GM21526 (cell line): ENCODE measurements at regions not wholly inside any gene's neighbourhood (a gene's known extent, or its start where the extent isn't known, plus 50 kb on each side); places are given as distances from the start of the nearest gene placed in this dataset.
A peak's percentile ranks its signal among the peaks of the same experiment; 100 is the strongest.
"Not testable (repeated sequence)": the region's sequence is repeated elsewhere in the genome, so short reads cannot be mapped to it uniquely, and the experiment has no call there.

Source experiments
- ATAC-seq: cut with Tn5 transposase; IDR thresholded peaks from one replicate; pipeline ENCODE4 v1.9.1; 2021; ENCODE audit warnings: moderate library complexity; ENCODE audit not compliant: unreplicated experiment, low FRiP score

GRCh38 chr3:59374091-59374817, 324.4 kb upstream of the CFAP20DC start:
- peak; percentile 11 for ATAC-seq

DNA sequence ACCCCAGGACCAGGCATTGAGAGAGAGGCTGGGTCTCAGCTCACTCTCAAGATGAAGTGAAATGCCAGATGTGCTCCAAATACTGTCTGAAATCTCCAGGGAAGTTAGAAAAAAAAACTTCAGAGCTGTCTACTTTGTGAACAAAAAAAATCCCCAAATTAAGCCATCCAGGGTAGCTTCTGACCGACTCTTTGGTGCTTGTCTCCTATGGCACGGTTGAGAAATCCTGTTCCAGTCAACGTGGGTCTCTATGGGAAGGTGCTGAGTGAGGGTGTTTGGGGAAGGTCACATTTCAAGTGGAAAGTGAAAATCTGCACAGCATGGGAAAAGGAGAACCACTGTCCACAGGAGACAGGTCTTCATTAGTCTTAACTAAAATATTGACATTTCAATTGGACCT, 322.5 kb upstream of the CFAP20DC start:
- no peak for ATAC-seq

- ATAC-seq, result no peak
These were observed 319.3 kb upstream of the CFAP20DC start for GRCh38 chr3:59368900-59369675.

GRCh38 chr3:59367150-59367549, 317.3 kb upstream of the CFAP20DC start:
- ATAC-seq, result no peak

DNA sequence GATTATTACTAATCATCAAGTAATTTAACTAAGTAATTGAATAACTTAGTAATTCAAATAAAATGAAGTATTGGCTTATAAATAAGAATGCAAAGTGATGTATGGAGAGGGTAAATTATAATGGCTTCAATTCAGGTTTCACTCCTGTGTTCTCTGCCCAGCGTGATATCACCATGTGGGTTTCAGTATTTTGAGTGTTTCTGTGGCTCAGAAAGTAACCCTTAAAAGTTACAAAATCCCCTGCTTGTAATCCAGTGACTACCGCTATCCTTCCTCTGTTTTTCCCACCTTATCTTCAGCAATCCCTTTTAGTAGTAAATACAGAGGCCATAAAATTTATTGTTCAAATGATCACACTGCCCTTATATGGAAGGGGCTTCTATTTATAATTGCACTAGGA, 316.4 kb upstream of the CFAP20DC start:
- ATAC-seq, result no peak

GRCh38 chr3:59364496-59364895, 314.7 kb upstream of the CFAP20DC start:
- no peak for ATAC-seq

- not testable (repeated sequence) for ATAC-seq
These were observed 310.5 kb upstream of the CFAP20DC start for GRCh38 chr3:59360312-59360711.

GRCh38 chr3:59341459-59341858, 291.6 kb upstream of the CFAP20DC start:
- ATAC-seq, result no peak

DNA sequence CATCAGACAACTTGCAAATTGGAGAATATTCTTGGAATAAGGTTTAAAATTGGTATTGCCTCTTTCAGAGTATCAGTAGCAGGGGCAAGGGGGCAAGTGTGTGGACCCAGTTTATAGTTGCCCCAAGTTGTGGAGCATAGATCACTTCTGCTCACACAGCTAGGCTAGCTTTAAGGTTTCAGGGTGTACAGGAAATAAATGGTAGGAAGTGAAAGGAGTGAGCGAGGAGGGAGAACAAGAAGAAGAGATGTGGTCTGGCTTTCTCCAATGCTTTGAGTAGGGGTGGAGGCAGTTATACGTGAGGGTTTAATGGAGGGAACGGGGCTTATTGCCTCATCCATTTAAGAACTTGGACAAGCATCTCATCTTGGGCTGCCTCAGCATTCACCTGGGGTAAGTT, 290.0 kb upstream of the CFAP20DC start:
- ATAC-seq, result no peak

- ATAC-seq, result no peak
These were observed 289.1 kb upstream of the CFAP20DC start for GRCh38 chr3:59338934-59339333.

- ATAC-seq, result no peak
These were observed 285.5 kb upstream of the CFAP20DC start for GRCh38 chr3:59335338-59335737.

DNA sequence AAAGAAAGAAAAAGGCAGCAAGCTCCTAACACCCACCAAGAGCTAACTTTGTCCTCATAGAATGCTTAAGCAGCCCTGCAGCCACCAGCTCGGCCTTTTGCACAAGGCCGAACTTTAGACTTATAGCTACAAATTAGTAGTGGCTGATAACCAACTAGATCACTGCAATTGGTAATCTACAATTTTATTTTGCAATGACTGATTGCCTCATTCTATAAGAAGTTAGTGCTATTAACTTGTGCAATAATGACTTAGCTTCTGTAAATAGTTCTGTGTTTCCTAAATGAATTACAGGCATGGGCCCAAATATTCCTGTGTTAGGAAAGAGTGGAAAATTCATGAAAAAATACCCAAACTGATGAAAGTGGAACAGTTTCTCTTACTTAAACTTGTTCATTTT, 284.8 kb upstream of the CFAP20DC start:
- ATAC-seq, result no peak

GRCh38 chr3:59327376-59327808, 277.6 kb upstream of the CFAP20DC start:
- ATAC-seq, result no peak

DNA sequence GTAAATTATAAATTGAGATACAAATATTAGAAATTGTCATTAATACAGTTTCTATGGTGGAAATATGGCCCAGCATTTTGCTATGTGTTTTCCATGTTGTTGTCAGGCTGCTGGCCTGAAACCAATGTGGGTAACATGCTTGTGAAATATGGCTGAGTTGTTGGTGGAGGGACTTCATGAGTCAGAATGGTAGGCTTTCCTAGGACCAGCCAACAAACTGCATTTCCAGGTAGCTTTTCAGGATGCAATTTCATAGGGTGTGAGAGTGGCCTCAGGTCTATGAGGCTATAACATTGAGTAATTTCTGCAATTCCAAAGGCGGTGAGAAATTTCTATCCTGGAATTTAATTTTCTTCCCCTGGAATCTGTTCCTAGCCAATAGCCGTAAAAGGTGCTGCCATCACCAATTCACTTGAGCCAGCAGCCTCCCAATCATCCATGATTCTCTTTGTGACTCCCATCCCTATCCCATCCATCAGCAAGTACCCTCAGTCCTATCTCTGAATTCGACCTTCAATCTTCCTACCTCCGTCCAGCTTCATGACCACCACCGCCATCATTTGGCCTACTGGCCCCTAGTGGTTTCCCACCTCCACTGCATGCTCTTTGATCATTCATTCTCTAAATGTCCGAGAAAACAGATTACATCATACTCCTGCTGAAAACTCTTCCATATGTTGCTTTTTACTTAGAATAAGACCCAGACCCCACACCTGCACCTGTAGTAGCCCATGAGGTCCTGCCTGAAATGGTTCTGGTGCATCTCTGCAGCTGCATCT, 276.6 kb upstream of the CFAP20DC start:
- no peak for ATAC-seq

- no peak for ATAC-seq
These were observed 272.2 kb upstream of the CFAP20DC start for GRCh38 chr3:59321881-59322540.

- no peak for ATAC-seq
These were observed 270.3 kb upstream of the CFAP20DC start for GRCh38 chr3:59320080-59320479.

GRCh38 chr3:59319442-59319841, 269.6 kb upstream of the CFAP20DC start:
- no peak for ATAC-seq

DNA sequence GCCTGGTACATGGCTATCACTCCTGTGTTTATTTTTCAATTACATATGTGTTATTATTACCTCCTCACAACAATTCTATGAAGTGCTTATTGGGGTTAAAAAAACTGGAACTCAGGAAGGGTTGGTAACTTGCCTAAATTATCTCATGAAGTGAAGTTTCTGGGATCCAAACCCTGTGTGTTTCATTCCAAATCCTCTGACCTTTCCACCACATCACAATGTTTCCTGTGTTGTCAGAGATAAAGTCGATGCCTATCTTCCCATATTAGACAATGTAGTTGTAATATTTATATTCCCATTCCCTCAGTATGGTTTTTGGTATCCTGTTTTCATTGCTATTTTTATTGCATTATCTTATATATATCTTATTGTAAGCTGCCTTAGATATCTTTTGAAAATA, 269.1 kb upstream of the CFAP20DC start:
- no peak for ATAC-seq

DNA sequence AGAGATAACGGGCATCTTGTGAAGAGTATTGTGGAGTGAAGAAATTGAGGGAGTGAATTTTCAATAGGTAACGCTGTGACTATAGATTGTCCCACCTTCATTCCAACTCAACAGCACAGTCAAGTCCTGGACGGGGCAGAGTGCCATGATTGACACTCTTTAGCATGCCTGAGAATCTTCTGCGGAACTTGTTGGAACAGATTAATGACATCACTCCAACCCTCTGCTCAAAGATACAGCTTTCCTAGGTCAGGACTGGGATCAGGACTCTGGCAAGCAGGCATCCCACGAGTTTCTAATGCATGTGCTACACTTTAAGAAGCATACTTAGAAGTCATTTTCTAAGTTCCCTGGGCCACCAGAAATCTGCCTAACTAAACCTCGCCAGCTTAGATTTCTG, 267.6 kb upstream of the CFAP20DC start:
- ATAC-seq, result no peak

DNA sequence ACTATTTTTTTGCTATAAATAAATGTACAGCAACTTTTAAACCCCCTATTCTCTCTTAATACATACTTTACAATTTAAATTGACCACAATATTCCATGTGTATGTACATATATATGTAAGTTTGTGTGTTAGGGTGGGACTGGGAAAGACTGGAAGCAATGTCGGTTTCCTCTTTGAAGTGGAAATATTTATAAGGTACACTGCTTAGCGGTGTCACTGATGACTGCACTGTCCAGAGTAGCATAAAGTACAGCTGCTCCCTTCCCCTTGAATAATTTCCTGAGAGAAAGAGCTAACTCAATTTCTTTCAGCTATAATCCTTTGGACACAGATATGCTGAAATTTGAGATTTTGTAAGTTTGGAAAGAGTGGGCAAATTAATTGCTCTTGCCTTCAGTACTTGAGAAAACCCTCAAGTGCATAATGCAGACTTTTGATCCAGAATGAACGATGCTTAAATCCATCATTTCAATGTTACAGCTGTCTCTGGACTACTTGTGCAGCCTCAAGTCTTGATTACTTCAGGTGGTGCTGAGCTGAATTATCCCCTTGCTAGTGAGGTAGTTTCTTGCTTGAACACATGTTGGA, 267.0 kb upstream of the CFAP20DC start:
- no peak for ATAC-seq
